Heart right ventricle (tissue), 16 donors: ENCODE measurements at regions not wholly inside any gene's neighbourhood (a gene's known extent, or its start where the extent isn't known, plus 50 kb on each side); places are given as distances from the start of the nearest gene placed in this dataset.

Source experiments
- ATAC-seq, 8 donors: fragments of 200-7000 bp; cut with Tn5 transposase; one replicate each; pipeline ENCODE4 v1.9.1; 2020; ENCODE audit warnings: mild to moderate bottlenecking in 8 of 8, moderate library complexity in 8 of 8, moderate number of reproducible peaks in 1 of 8
- DNase-seq, 2 donors: peaks; one replicate each; pipeline ENCODE4 v3.0.0-alpha.2; 2020
- H3K27ac ChIP-seq, 10 donors: fragments of 200-600 bp; sonication (generic) in 2 of 10; one replicate each; pipeline versions ENCODE4 v1.5.0 to v1.8.0; 2020 to 2022; ENCODE audit warnings: mild to moderate bottlenecking in 3 of 10
- H3K27me3 ChIP-seq, 7 donors: fragments of 200-600 bp; one replicate each; pipeline ENCODE4 v1.8.0; 2021 to 2022; ENCODE audit warnings: mild to moderate bottlenecking in 2 of 7
- H3K36me3 ChIP-seq, 9 donors: fragments of 200-600 bp; sonication (generic) in 1 of 9; one replicate each; pipeline versions ENCODE4 v1.5.0 to v1.8.0; 2020 to 2022; ENCODE audit warnings: mild to moderate bottlenecking in 2 of 9
- H3K4me1 ChIP-seq, 9 donors: fragments of 200-600 bp; sonication (generic) in 1 of 9; one replicate each; pipeline versions ENCODE4 v1.5.0 to v1.8.0; 2020 to 2022; ENCODE audit warnings: mild to moderate bottlenecking in 4 of 9
- H3K4me3 ChIP-seq, 10 donors: fragments of 200-600 bp; sonication (generic) in 2 of 10; one replicate each; pipeline versions ENCODE4 v1.5.0 to v1.8.0; 2020 to 2022; ENCODE audit warnings: mild to moderate bottlenecking in 7 of 10, moderate library complexity in 2 of 10
- H3K9me3 ChIP-seq, 11 donors: fragments of 200-600 bp in 10 of 11; sonication (generic) in 2 of 11; one replicate each; pipeline versions ENCODE4 v1.5.0 to v1.8.0; 2013 to 2022; ENCODE audit warnings: mild to moderate bottlenecking in 2 of 11, control low read depth in 1 of 11, moderate library complexity in 1 of 11
- WGBS, 2 donors: extraction: QIAGEN DNeasy Blood & Tissue Kit; methylation state at CpG; one replicate each; pipeline ENCODE4 v1.1.7; 2013; ENCODE audit warnings: inconsistent platforms in 1 of 2; 5-methylcytosine and 5-hydroxymethylcytosine counted together
- intact Hi-C, 10 donors: fragments of 100-400 bp; cut with DNase I; formaldehyde crosslinking; loops; one replicate each; pipeline versions ENCODE4 v1.11.1 to v1.14.2; 2022
- TF ChIP-seq, protein P1 (sequence below), 9 donors: fragments of 200-600 bp; sonication (generic) in 2 of 9; IDR thresholded peaks; one replicate each; pipeline versions ENCODE4 v1.5.0 to v1.8.0; 2021 to 2022; ENCODE audit warnings: antibody characterized with exemption in 9 of 9, mild to moderate bottlenecking in 5 of 9, moderate library complexity in 1 of 9
- donor health status: Arrhythmogenic right ventricular cardiomyopathy.
- donor health status: ischemic (EF 13 %, LVEDD 7.1; RV severe dilation, severe dysfunction).
- donor health status: healthy with polysubstance abuse.
- donor health status: DM: no; HTN: yes; CAD: no.
- donor health status: DM: no; HTN: no; CAD: no.
- donor health status: ischemic (EF 25% LVEDD 6.9; RV normal size, moderate dysfunction).
- donor health status: ischemic (EF 25% LVEDD 5.7; RV mildly dilated, moderate dysfunction).
- donor health status: healthy.
- donor health status: DM: yes; HTN: yes; CAD: no.
- donor health status: Ischemic cardiomyopathy.
- donor health status: ischemic (EF 35%, LVEDD 5.7; RV mildly dilated, moderate dysfunction).
- donor health status: nonischemic (EF 11% LVEDD 7.7; RV severe dilation, severe dysfunction).
- donor health status: DM: yes; HTN: yes; CAD: no.
- donor health status: PGD.
- donor health status: ischemic (EF 29% LVEDD 5.4; RV normal size, mild dysfunction).
- donor health status: nonischemic (EF 23%, LVEDD 6.1; RV moderate dilation, normal function).

- TF ChIP-seq, protein P1, sequence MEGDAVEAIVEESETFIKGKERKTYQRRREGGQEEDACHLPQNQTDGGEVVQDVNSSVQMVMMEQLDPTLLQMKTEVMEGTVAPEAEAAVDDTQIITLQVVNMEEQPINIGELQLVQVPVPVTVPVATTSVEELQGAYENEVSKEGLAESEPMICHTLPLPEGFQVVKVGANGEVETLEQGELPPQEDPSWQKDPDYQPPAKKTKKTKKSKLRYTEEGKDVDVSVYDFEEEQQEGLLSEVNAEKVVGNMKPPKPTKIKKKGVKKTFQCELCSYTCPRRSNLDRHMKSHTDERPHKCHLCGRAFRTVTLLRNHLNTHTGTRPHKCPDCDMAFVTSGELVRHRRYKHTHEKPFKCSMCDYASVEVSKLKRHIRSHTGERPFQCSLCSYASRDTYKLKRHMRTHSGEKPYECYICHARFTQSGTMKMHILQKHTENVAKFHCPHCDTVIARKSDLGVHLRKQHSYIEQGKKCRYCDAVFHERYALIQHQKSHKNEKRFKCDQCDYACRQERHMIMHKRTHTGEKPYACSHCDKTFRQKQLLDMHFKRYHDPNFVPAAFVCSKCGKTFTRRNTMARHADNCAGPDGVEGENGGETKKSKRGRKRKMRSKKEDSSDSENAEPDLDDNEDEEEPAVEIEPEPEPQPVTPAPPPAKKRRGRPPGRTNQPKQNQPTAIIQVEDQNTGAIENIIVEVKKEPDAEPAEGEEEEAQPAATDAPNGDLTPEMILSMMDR (IDR thresholded peaks at IDR 0.05), result no peak
- intact Hi-C loops, result no loop called here
- H3K4me1 ChIP-seq, result no peaks in the 10 kb centered on the region
- ATAC-seq (no peak), DNase-seq (no peak)
- H3K27me3 ChIP-seq, result no peaks in the 10 kb centered on the region
- 76 to 88% methylated on average over 2 of the region's 2 CpGs for WGBS, 2 donors
- H3K4me3 ChIP-seq, result no peak overlapping the region
- peaks cover 0 to 4% (median 0%) of the 10 kb centered on the region in 11 donors for H3K9me3 ChIP-seq
- no peak overlapping the region for H3K27ac ChIP-seq
- H3K36me3 ChIP-seq, result no peaks in the 10 kb centered on the region
Measured at GRCh38 chr12:86473231-86473630, 217.0 kb upstream of the MGAT4C start.

GRCh38 chr12:86456776-86457175 lies 200.6 kb upstream of the MGAT4C start:
- Histone ChIP-seq H3K36me3 (no peaks in the 10 kb centered on the region), H3K4me3 (no peak overlapping the region), H3K9me3 (no peaks in the 10 kb centered on the region), H3K4me1 (no peaks in the 10 kb centered on the region), H3K27ac (no peak overlapping the region), H3K27me3 (no peaks in the 10 kb centered on the region)
- TF ChIP-seq, protein P1 (IDR thresholded peaks at IDR 0.05), result no peak
- DNase-seq (no peak), ATAC-seq (no peak)
- WGBS, 2 donors, result 68 to 71% methylated on average over 2 of the region's 2 CpGs
- intact Hi-C loops, result no loop called here

- Histone ChIP-seq H3K36me3 (no peaks in the 10 kb centered on the region), H3K4me3 (no peak overlapping the region), H3K27ac (no peak overlapping the region), H3K27me3 (no peaks in the 10 kb centered on the region), H3K4me1 (no peaks in the 10 kb centered on the region), H3K9me3 (peaks cover 0 to under 1% (median 0%) of the 10 kb centered on the region in 11 donors)
- WGBS, 2 donors, result 89 to 91% methylated on average over 3 of the region's 3 CpGs
- TF ChIP-seq, protein P1 (IDR thresholded peaks at IDR 0.05), result no peak
- intact Hi-C loops, result no loop called here
- ATAC-seq, result no peak
- no peak for DNase-seq
Measured at GRCh38 chr12:86456241-86456640, 200.1 kb upstream of the MGAT4C start.

GRCh38 chr12:86445356-86445755 lies 189.2 kb upstream of the MGAT4C start:
- Histone ChIP-seq H3K27ac (no peak overlapping the region), H3K4me3 (no peak overlapping the region), H3K9me3 (peaks cover 0 to 7% (median 0%) of the 10 kb centered on the region in 11 donors), H3K27me3 (no peaks in the 10 kb centered on the region), H3K36me3 (no peaks in the 10 kb centered on the region), H3K4me1 (no peaks in the 10 kb centered on the region)
- intact Hi-C loops, result no loop called here
- ATAC-seq (no peak), DNase-seq (no peak)
- 68 to 76% methylated on average over 5 of the region's 5 CpGs for WGBS, 2 donors
- TF ChIP-seq, protein P1 (IDR thresholded peaks at IDR 0.05), result no peak
